HG02623 (cell line): ENCODE measurements at regions not wholly inside any gene's neighbourhood (a gene's known extent, or its start where the extent isn't known, plus 50 kb on each side); places are given as distances from the start of the nearest gene placed in this dataset.
A peak's percentile ranks its signal among the peaks of the same experiment; 100 is the strongest.

Experiments used
- ATAC-seq: cut with Tn5 transposase; IDR thresholded peaks from one replicate; pipeline ENCODE4 v1.9.1; 2021; ENCODE audit warnings: moderate library complexity; ENCODE audit not compliant: unreplicated experiment

GRCh38 chr12:25712169-25712568, 159.1 kb upstream of the LMNTD1 start:
- no peak for ATAC-seq

GRCh38 chr12:25713264-25713663, 160.2 kb upstream of the LMNTD1 start:
- peak; percentile 99 for ATAC-seq

- no peak for ATAC-seq
Observed at GRCh38 chr12:25714198-25714984, 161.3 kb upstream of the LMNTD1 start.

- no peak for ATAC-seq
Observed at GRCh38 chr12:25715102-25715501, 162.0 kb upstream of the LMNTD1 start.

- ATAC-seq = no peak
Observed at GRCh38 chr12:25716842-25717241, 163.8 kb upstream of the LMNTD1 start.

- no peak for ATAC-seq
Observed at GRCh38 chr12:25717552-25717951, 164.5 kb upstream of the LMNTD1 start.

GRCh38 chr12:25718081-25718731, 165.1 kb upstream of the LMNTD1 start:
- no peak for ATAC-seq

GRCh38 chr12:25719505-25719904, 166.4 kb upstream of the LMNTD1 start:
- no peak for ATAC-seq

- no peak for ATAC-seq
Observed at GRCh38 chr12:25723336-25723735, 170.3 kb upstream of the LMNTD1 start.

GRCh38 chr12:25723921-25724491, 170.9 kb upstream of the LMNTD1 start:
- ATAC-seq = no peak

- no peak for ATAC-seq
Observed at GRCh38 chr12:25725470-25725869, 172.4 kb upstream of the LMNTD1 start.

GRCh38 chr12:25725931-25726330, 172.8 kb upstream of the LMNTD1 start:
- ATAC-seq = no peak

GRCh38 chr12:25728056-25728595, 175.0 kb upstream of the LMNTD1 start:
- no peak for ATAC-seq

GRCh38 chr12:25730489-25731349, 177.6 kb upstream of the LMNTD1 start:
- no peak for ATAC-seq

- no peak for ATAC-seq
Observed at GRCh38 chr12:25733541-25733940, 180.5 kb upstream of the LMNTD1 start.

- ATAC-seq = no peak
Observed at GRCh38 chr12:25734529-25735180, 181.6 kb upstream of the LMNTD1 start.

GRCh38 chr12:25740617-25741016, 187.5 kb upstream of the LMNTD1 start:
- ATAC-seq = no peak

- no peak for ATAC-seq
Observed at GRCh38 chr12:25741917-25742316, 188.8 kb upstream of the LMNTD1 start.

- ATAC-seq = no peak
Observed at GRCh38 chr12:25743679-25744215, 190.7 kb upstream of the LMNTD1 start.

GRCh38 chr12:25744313-25744712, 191.2 kb upstream of the LMNTD1 start:
- ATAC-seq = no peak
